Testis (tissue), 2 donors: ENCODE measurements at regions not wholly inside any gene's neighbourhood (a gene's known extent, or its start where the extent isn't known, plus 50 kb on each side); places are given as distances from the start of the nearest gene placed in this dataset.

Source experiments
- POLR2A ChIP-seq: fragments of 450-650 bp; IDR thresholded peaks from one replicate; pipeline ENCODE4 v1.6.1; 2017; ENCODE audit warnings: antibody characterized with exemption, mild to moderate bottlenecking, moderate library complexity
- TF ChIP-seq, protein P1 (sequence below), 3 experiments: fragments of 450-650 bp in 2 of 3; fragments of 200-600 bp in 1 of 3; sonication (generic) in 1 of 3; IDR thresholded peaks; one replicate each; pipeline ENCODE4 v1.5.1; 2016 to 2019; ENCODE audit warnings: antibody characterized with exemption in 3 of 3, mild to moderate bottlenecking in 2 of 3, moderate library complexity in 1 of 3

DNA sequence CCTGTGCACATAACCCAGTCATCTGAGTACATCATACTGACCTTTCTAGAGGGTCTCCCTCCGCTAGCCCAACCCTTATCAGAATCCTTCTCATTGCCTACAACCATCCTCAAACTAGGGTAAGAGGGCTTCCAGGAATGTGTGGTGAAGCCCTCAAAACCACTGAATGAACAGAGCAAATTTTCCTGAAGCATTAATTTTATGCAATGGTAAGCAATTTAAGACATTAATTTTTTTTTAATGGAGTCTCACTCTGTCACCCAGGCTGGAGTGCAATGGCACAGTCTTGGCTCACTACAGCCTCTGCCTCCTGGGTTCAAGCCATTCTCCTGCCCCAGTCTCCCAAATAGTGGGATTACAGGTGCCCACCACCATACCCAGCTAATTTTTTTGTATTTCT, 86.1 kb upstream of the ZNF281 start:
- TF ChIP-seq, protein P1, sequence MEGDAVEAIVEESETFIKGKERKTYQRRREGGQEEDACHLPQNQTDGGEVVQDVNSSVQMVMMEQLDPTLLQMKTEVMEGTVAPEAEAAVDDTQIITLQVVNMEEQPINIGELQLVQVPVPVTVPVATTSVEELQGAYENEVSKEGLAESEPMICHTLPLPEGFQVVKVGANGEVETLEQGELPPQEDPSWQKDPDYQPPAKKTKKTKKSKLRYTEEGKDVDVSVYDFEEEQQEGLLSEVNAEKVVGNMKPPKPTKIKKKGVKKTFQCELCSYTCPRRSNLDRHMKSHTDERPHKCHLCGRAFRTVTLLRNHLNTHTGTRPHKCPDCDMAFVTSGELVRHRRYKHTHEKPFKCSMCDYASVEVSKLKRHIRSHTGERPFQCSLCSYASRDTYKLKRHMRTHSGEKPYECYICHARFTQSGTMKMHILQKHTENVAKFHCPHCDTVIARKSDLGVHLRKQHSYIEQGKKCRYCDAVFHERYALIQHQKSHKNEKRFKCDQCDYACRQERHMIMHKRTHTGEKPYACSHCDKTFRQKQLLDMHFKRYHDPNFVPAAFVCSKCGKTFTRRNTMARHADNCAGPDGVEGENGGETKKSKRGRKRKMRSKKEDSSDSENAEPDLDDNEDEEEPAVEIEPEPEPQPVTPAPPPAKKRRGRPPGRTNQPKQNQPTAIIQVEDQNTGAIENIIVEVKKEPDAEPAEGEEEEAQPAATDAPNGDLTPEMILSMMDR (IDR thresholded peaks at IDR 0.05), result no peak
- no peak for TF ChIP-seq POLR2A
